GM21390 (cell line): ENCODE measurements at regions not wholly inside any gene's neighbourhood (a gene's known extent, or its start where the extent isn't known, plus 50 kb on each side); places are given as distances from the start of the nearest gene placed in this dataset.
A peak's percentile ranks its signal among the peaks of the same experiment; 100 is the strongest.

Source experiments
- ATAC-seq: cut with Tn5 transposase; IDR thresholded peaks from one replicate; pipeline ENCODE4 v1.9.1; 2021; ENCODE audit not compliant: unreplicated experiment

- no peak for ATAC-seq
Observed at GRCh38 chr14:49527221-49527620, 59.0 kb downstream of the RPS29 start.

GRCh38 chr14:49526101-49526500 lies 60.1 kb downstream of the RPS29 start:
- ATAC-seq, result no peak

- no peak for ATAC-seq
Observed at GRCh38 chr14:49516286-49516685, 69.9 kb downstream of the RPS29 start.

- ATAC-seq, result no peak
Observed at GRCh38 chr14:49512571-49512970, 73.6 kb downstream of the RPS29 start.

GRCh38 chr14:49512147-49512551 lies 74.0 kb downstream of the RPS29 start:
- no peak for ATAC-seq

GRCh38 chr14:49508124-49508523 lies 78.1 kb downstream of the RPS29 start:
- no peak for ATAC-seq

- ATAC-seq, result no peak
Observed at GRCh38 chr14:49506650-49507049, 79.5 kb downstream of the RPS29 start.

- ATAC-seq, result no peak
Observed at GRCh38 chr14:49505041-49505766, 81.0 kb downstream of the RPS29 start.

- ATAC-seq, result peak; percentile 80
Observed at GRCh38 chr14:49497725-49498348, 88.3 kb downstream of the RPS29 start.

- ATAC-seq, result no peak
Observed at GRCh38 chr14:49497267-49497666, 88.9 kb downstream of the RPS29 start.

- no peak for ATAC-seq
Observed at GRCh38 chr14:49494836-49495235, 91.3 kb downstream of the RPS29 start.

GRCh38 chr14:49493557-49493956 lies 92.6 kb downstream of the RPS29 start:
- ATAC-seq, result no peak

- no peak for ATAC-seq
Observed at GRCh38 chr14:49492151-49492550, 94.0 kb downstream of the RPS29 start.

- no peak for ATAC-seq
Observed at GRCh38 chr14:49489341-49489740, 96.8 kb downstream of the RPS29 start.

GRCh38 chr14:49487238-49487637 lies 98.9 kb downstream of the RPS29 start:
- ATAC-seq, result no peak

- ATAC-seq, result no peak
Observed at GRCh38 chr14:49485290-49485689, 100.9 kb downstream of the RPS29 start.

- ATAC-seq, result no peak
Observed at GRCh38 chr14:49484180-49484579, 102.0 kb downstream of the RPS29 start.

GRCh38 chr14:49483268-49483667 lies 102.9 kb downstream of the RPS29 start:
- ATAC-seq, result peak; percentile 88

- no peak for ATAC-seq
Observed at GRCh38 chr14:49480979-49481498, 105.1 kb downstream of the RPS29 start.

- ATAC-seq, result no peak
Observed at GRCh38 chr14:49480053-49480760, 106.0 kb downstream of the RPS29 start.

- no peak for ATAC-seq
Observed at GRCh38 chr14:49479432-49479831, 106.7 kb downstream of the RPS29 start.

GRCh38 chr14:49478784-49479183 lies 107.4 kb downstream of the RPS29 start:
- no peak for ATAC-seq
